ENCODE measurements at regions not wholly inside any gene's neighbourhood (a gene's known extent, or its start where the extent isn't known, plus 50 kb on each side); places are given as distances from the start of the nearest gene placed in this dataset.

GRCh38 chr3:174620138-174620537, 239.0 kb upstream of the NAALADL2 start:
- no peaks in the 10 kb centered on the region for H3K27me3 ChIP-seq (ENCODE audit: control insufficient read depth, insufficient read depth, low read length)
- TF ChIP-seq, protein P1, sequence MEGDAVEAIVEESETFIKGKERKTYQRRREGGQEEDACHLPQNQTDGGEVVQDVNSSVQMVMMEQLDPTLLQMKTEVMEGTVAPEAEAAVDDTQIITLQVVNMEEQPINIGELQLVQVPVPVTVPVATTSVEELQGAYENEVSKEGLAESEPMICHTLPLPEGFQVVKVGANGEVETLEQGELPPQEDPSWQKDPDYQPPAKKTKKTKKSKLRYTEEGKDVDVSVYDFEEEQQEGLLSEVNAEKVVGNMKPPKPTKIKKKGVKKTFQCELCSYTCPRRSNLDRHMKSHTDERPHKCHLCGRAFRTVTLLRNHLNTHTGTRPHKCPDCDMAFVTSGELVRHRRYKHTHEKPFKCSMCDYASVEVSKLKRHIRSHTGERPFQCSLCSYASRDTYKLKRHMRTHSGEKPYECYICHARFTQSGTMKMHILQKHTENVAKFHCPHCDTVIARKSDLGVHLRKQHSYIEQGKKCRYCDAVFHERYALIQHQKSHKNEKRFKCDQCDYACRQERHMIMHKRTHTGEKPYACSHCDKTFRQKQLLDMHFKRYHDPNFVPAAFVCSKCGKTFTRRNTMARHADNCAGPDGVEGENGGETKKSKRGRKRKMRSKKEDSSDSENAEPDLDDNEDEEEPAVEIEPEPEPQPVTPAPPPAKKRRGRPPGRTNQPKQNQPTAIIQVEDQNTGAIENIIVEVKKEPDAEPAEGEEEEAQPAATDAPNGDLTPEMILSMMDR (IDR thresholded peaks at IDR 0.05; ENCODE audit: borderline replicate concordance, extremely low read depth, insufficient read depth) = no peak
- H3K27ac ChIP-seq (ENCODE audit: low read depth in 2 of 2, low read length in 2 of 2) = no peak overlapping the region
- intact Hi-C loops (cut with DNase I) = no loop called here
- no peak overlapping the region for H3K4me3 ChIP-seq (ENCODE audit: low read length in 3 of 3)
- no peak for DNase-seq
- no peaks in the 10 kb centered on the region for H3K36me3 ChIP-seq (ENCODE audit: control insufficient read depth in 2 of 3, insufficient read depth in 3 of 3, low read length in 3 of 3)
- no peaks in the 10 kb centered on the region for H3K9me3 ChIP-seq (ENCODE audit: control insufficient read depth in 2 of 3, insufficient read depth in 1 of 3, low read length in 3 of 3)
- FAIRE-seq = no peak
- H3K9ac ChIP-seq (ENCODE audit: low read length in 3 of 3) = no peak overlapping the region
- H3K4me1 ChIP-seq (ENCODE audit: control insufficient read depth in 2 of 3, insufficient read depth in 2 of 3, low read depth in 1 of 3, low read length in 3 of 3) = no peaks in the 10 kb centered on the region

GRCh38 chr3:174620855-174621472, 238.2 kb upstream of the NAALADL2 start:
- intact Hi-C loops (cut with DNase I) = no loop called here
- FAIRE-seq = no peak
- no peak for DNase-seq

DNA sequence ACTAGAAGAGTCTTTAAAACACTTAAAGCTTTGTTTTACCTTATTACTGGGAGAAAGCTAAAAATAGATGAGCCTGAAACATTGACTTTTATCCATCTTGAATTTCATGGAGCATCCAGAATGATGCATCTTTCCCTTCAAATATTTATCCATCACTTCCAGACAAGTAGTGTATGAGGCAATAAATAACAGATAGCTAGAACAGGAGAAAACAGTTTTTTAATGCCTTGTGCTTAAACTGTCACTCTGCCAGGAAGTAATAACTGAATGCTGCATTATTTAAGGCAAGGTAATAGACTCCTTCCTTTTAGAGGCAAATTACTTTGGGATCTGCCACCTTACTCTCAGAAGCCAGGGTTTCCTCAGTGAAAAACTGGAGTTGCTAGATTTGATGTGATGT, 225.8 kb upstream of the NAALADL2 start:
- H3K36me3 ChIP-seq (ENCODE audit: control insufficient read depth in 2 of 3, insufficient read depth in 3 of 3, low read length in 3 of 3) = no peaks in the 10 kb centered on the region
- no peaks in the 10 kb centered on the region for H3K4me1 ChIP-seq (ENCODE audit: control insufficient read depth in 2 of 3, insufficient read depth in 2 of 3, low read depth in 1 of 3, low read length in 3 of 3)
- intact Hi-C loops (cut with DNase I) = no loop called here
- no peaks in the 10 kb centered on the region for H3K9me3 ChIP-seq (ENCODE audit: control insufficient read depth in 2 of 3, insufficient read depth in 1 of 3, low read length in 3 of 3)
- H3K9ac ChIP-seq (ENCODE audit: low read length in 3 of 3) = no peak overlapping the region
- no peak overlapping the region for H3K4me3 ChIP-seq (ENCODE audit: low read length in 3 of 3)
- TF ChIP-seq, protein P1 (IDR thresholded peaks at IDR 0.05; ENCODE audit: borderline replicate concordance, extremely low read depth, insufficient read depth) = no peak
- no peak for FAIRE-seq
- no peaks in the 10 kb centered on the region for H3K27me3 ChIP-seq (ENCODE audit: control insufficient read depth, insufficient read depth, low read length)
- DNase-seq = peak in 1 of 5 donors; percentile 4
- H3K27ac ChIP-seq (ENCODE audit: low read depth in 2 of 2, low read length in 2 of 2) = no peak overlapping the region

More at GRCh38 chr3:174620855-174621472, 238.2 kb upstream of the NAALADL2 start:
- Histone ChIP-seq H3K4me3 (ENCODE audit: low read length in 3 of 3) (no peak overlapping the region), H3K27me3 (ENCODE audit: control insufficient read depth, insufficient read depth, low read length) (no peaks in the 10 kb centered on the region), H3K27ac (ENCODE audit: low read depth in 2 of 2, low read length in 2 of 2) (no peak overlapping the region), H3K4me1 (ENCODE audit: control insufficient read depth in 2 of 3, insufficient read depth in 2 of 3, low read depth in 1 of 3, low read length in 3 of 3) (no peaks in the 10 kb centered on the region), H3K36me3 (ENCODE audit: control insufficient read depth in 2 of 3, insufficient read depth in 3 of 3, low read length in 3 of 3) (no peaks in the 10 kb centered on the region), H3K9me3 (ENCODE audit: control insufficient read depth in 2 of 3, insufficient read depth in 1 of 3, low read length in 3 of 3) (no peaks in the 10 kb centered on the region), H3K9ac (ENCODE audit: low read length in 3 of 3) (no peak overlapping the region)
- TF ChIP-seq, protein P1 (IDR thresholded peaks at IDR 0.05; ENCODE audit: borderline replicate concordance, extremely low read depth, insufficient read depth) = no peak

DNA sequence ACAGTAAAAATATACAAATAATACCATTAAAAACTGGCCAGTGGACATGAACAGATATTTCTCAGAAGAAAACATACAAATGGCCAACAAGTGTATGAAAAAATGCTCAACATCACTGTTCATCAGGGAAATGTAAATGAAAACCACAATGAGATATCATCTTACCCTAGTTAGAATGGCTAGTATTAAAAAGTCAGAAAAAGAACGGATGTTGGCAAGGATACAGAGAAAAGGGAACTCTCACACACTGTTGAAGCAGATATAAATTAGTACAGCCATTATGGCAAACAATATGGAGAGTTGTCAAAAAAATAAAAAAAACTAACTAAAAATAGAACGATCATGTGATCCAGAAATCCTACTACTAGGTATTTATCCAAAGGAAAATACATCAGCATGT, 222.7 kb upstream of the NAALADL2 start:
- DNase-seq (no peak), FAIRE-seq (no peak)
- H3K9me3 ChIP-seq (ENCODE audit: control insufficient read depth in 2 of 3, insufficient read depth in 1 of 3, low read length in 3 of 3) = no peaks in the 10 kb centered on the region

More for the DNA sequence above, 222.7 kb upstream of the NAALADL2 start:
- intact Hi-C loops (cut with DNase I) = no loop called here
- no peak overlapping the region for H3K4me3 ChIP-seq (ENCODE audit: low read length in 3 of 3)
- H3K9ac ChIP-seq (ENCODE audit: low read length in 3 of 3) = no peak overlapping the region
- no peaks in the 10 kb centered on the region for H3K27me3 ChIP-seq (ENCODE audit: control insufficient read depth, insufficient read depth, low read length)
- TF ChIP-seq, protein P1 (IDR thresholded peaks at IDR 0.05; ENCODE audit: borderline replicate concordance, extremely low read depth, insufficient read depth) = no peak
- no peak overlapping the region for H3K27ac ChIP-seq (ENCODE audit: low read depth in 2 of 2, low read length in 2 of 2)
- H3K4me1 ChIP-seq (ENCODE audit: control insufficient read depth in 2 of 3, insufficient read depth in 2 of 3, low read depth in 1 of 3, low read length in 3 of 3) = no peaks in the 10 kb centered on the region
- no peaks in the 10 kb centered on the region for H3K36me3 ChIP-seq (ENCODE audit: control insufficient read depth in 2 of 3, insufficient read depth in 3 of 3, low read length in 3 of 3)

Measured in kidney (tissue), 13 donors.